Skeletal muscle cell (primary cell): ENCODE measurements at regions not wholly inside any gene's neighbourhood (a gene's known extent, or its start where the extent isn't known, plus 50 kb on each side); places are given as distances from the start of the nearest gene placed in this dataset.

Source experiments
- DNase-seq: peaks from one replicate; pipeline ENCODE4 v3.0.0-alpha.2; 2010; ENCODE audit warnings: low read depth
- H3K4me3 ChIP-seq: 2 replicates; pipeline ENCODE4 v1.5.1; 2011; ENCODE audit warnings: low read depth, mild to moderate bottlenecking, control low read depth, low read length, moderate library complexity

DNA sequence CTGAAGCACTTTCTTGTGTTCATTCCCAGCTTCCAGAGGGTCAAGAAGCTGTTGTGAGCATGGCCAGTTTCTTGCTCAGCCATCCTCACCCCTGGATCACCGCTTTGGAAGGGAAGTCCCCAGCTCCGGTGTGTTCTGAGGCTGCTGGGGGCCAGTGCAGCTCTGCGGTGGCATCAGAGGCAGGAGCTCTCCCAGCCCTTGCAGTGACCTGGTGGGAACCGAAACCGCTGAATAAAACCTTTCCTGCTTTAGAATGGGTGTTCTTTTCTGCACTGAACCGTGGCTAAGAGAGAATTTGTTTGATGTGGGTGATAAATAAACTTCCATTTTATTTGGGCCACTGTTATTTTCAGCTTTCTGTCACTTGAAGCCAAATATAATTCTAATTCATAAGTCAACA, 450.9 kb upstream of the VSTM2A start:
- no peak overlapping the region for H3K4me3 ChIP-seq

GRCh38 chr7:54097886-54098285, 444.3 kb upstream of the VSTM2A start:
- no peak overlapping the region for H3K4me3 ChIP-seq
- no peak for DNase-seq

More for the DNA sequence above, 450.9 kb upstream of the VSTM2A start:
- DNase-seq = no peak

DNA sequence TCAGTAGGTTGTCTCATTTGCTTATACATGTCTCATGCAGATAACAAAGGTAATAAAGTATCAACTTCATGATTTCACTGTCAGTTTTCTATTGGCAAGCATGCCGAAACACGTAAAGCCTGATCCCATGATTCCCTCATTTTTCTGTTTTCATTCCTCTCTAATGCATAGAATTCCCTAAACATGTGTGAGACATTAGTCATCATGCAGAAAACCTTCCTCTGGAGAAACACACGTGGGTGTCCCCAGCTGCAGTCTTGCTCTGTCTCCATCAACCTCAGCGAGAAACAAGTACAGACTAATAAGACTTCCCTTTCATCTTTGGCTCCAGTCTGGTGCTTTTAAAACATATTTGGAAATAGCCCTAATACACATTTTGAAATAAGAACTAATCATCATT, 432.7 kb upstream of the VSTM2A start:
- DNase-seq = no peak
- no peak overlapping the region for H3K4me3 ChIP-seq

GRCh38 chr7:54111814-54112511, 430.2 kb upstream of the VSTM2A start:
- H3K4me3 ChIP-seq = no peak overlapping the region

GRCh38 chr7:54112567-54112966, 429.6 kb upstream of the VSTM2A start:
- no peak for DNase-seq
- no peak overlapping the region for H3K4me3 ChIP-seq

More at GRCh38 chr7:54111814-54112511, 430.2 kb upstream of the VSTM2A start:
- DNase-seq = no peak

DNA sequence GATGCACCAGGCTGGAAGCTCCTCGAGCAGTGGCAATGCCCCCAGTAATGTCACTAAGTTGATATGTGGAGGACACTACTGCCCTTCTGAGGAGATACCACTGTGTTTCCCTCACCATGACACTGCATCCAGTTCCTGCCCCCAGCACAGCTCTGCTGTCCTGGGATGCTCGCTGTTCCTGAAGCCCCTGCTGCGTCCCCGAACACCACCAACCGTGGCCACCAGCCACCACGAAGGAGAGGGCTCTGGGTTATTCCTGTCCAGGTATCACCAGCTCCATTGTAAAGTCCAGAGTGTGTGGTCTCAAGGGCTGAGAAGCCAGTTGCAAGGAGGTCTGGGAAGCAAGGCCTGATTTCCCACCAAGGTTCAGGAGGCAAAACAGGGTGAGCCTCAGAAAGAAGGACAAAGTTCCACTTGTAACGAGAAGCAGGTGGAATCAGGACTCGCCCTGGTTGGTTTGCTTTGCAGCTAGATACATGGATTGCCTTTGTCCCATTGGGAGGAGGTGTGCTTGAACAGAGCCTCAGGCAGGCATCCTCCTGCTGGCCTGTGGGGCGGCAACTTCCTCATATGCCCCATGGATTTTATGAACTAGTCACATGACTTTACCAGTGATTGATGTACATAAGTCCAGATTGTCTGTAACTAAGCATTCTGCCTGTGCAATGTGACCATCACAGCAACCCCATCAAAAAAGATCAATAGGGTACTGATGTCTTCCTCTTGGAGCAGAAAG, 427.0 kb upstream of the VSTM2A start:
- no peak for DNase-seq
- H3K4me3 ChIP-seq = no peak overlapping the region

DNA sequence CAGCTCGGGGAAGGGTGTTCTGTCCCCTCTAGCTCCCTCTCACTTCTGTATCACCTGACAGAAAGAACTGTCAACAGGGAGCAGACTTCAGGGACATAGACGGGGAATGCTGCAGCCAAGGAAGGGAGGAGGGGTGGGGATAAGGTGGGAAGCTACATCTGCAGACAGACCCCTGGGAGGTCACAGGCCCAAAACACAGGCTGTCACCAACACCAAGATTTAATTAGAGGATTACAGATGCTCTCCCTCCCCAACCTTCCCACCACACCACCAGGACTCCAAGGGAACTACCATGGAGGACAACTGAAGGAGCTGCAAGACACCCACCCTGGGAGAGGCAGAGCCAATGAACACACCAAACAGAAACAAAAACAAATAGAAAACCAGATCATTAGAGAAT, 425.2 kb upstream of the VSTM2A start:
- DNase-seq = no peak

GRCh38 chr7:54129035-54129434, 413.1 kb upstream of the VSTM2A start:
- H3K4me3 ChIP-seq = no peak overlapping the region
- no peak for DNase-seq

More for the DNA sequence above, 425.2 kb upstream of the VSTM2A start:
- H3K4me3 ChIP-seq = no peak overlapping the region

- H3K4me3 ChIP-seq = no peak overlapping the region
- DNase-seq = no peak
Measured at GRCh38 chr7:54141576-54141975, 400.6 kb upstream of the VSTM2A start.

DNA sequence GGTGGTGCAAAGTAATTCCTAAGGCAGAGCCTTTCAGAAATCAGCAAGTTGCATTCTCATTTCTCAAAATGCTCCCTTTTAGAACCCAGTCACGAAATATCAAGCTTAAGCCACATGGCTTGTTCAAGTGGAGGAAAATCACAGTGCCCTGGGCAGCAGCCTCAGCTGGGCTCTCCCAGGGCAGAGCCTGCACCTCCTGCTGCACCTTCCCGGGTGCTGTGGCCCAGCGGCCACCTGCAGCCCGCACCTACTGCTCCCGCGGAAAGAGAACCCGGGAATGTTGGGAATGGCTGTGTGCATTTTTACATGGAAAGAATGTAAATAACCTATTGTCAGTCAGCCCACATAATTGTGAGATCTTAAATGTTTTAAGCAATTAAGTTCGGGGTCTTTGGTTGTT, 396.5 kb upstream of the VSTM2A start:
- DNase-seq = no peak
- H3K4me3 ChIP-seq = no peak overlapping the region

DNA sequence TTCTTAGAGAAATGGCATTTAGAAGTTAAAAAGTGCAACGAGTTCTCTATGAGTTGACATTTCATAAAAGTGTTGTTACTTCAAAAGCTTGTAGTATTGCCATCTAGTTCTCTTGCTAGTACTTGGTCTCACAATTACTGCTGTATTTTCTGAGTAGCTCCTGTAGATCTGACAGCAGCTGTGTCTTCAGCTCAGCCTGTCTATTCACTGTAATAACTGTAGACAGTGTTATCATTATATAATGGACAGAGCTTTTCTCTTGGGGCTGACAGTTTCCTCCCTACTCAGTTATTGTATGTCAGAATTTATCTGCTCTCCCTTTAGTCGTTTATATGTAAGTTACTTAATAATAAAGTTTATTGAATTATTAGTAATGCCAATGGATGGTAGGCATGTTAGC, 388.7 kb upstream of the VSTM2A start:
- DNase-seq = no peak

DNA sequence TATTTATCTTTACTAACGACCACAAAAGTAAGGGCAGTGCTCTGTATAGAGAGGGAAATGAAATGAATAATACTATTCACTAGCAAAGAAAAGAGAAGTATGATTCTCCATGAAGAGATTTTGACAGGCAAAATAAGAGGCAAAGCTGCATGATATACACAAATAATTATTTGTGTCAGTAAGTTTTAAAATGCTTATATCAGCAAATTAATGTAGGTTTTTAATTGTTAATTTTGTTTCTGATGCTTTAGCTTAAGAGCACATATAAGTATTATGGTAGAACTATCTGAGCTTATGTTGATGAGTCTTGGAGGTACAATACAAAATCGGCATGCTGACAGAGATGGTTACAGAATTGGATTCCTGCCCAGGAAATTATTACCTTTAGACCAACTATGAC, 383.1 kb upstream of the VSTM2A start:
- DNase-seq = no peak
- no peak overlapping the region for H3K4me3 ChIP-seq

More for the DNA sequence above, 388.7 kb upstream of the VSTM2A start:
- H3K4me3 ChIP-seq = no peak overlapping the region

DNA sequence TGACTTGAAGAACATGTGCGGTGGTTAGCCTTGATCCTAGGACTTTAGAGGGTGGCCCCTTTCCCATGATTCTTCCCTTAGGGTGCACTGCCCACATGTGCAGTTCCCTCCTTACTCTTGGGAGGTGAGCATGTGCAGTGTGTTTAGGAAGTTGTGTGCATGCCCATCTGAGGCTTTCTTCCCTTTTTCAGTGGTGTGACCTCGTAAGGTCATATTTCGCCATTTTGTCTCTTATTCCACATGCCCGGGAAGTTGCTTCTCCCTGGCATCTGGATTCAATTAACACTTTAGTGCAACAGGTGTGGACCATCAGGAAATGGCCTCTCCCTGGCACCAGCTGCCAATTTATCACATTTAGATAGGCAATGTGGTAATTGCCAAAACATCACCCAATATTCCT, 380.6 kb upstream of the VSTM2A start:
- no peak for DNase-seq

GRCh38 chr7:54166419-54166818, 375.8 kb upstream of the VSTM2A start:
- DNase-seq = no peak

More for the DNA sequence above, 380.6 kb upstream of the VSTM2A start:
- no peak overlapping the region for H3K4me3 ChIP-seq

DNA sequence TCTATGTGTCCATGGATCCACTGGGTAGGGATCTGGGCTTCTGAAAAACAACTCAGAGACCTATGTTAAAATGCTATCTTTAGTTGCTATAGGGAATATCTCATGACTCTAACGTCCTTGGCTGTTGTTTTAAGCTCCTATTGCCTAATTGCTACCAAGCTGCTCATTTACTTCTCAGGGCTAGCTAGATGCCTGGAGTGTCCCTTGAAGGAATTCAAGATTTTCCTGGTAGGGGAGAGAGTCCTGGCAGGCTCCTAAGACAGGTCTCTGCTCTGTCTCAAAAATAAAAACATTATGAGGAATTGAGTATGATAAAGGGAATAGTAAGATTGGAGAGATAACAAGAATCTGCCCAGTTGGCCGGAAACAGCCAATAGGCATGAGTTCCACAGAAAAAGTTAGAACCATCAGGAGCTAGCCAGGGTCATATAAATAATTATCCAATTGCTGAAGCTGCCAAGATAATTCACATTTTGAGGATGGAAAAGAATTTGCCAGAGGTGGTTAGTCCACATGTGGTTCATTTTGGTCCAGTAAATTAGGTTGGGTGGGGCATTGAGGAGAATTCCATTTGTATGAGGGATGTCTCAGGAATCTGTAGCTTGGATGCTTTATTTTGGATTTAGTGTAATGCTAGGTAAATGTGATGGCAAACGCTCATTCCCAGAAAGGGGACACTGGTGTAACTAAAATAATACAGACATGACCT, 362.7 kb upstream of the VSTM2A start:
- H3K4me3 ChIP-seq = no peak overlapping the region
- DNase-seq = no peak

More at GRCh38 chr7:54166419-54166818, 375.8 kb upstream of the VSTM2A start:
- H3K4me3 ChIP-seq = no peak overlapping the region

- DNase-seq = no peak
- H3K4me3 ChIP-seq = no peak overlapping the region
Measured at GRCh38 chr7:54180796-54181195, 361.4 kb upstream of the VSTM2A start.

- DNase-seq = no peak
Measured at GRCh38 chr7:54183055-54183454, 359.1 kb upstream of the VSTM2A start.

DNA sequence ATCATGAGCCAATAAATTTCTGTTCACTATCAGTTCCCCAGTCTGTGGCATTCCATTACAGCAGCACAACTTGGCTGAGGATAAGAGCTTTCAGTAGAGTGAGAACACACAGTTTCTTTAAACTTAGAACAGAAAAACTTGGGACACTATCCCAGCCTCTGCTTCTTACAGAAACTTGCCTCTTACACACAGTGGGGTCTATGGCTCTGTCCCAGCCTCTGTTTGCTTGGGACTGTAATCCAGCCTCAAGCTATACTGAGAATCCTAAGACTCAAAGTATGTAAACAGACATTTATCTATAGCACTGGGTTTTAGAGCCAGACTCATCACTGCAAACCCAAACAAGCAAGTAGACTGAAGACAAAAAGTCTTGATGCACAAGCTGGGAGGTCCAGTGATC, 355.8 kb upstream of the VSTM2A start:
- H3K4me3 ChIP-seq = no peak overlapping the region
- DNase-seq = no peak

More at GRCh38 chr7:54183055-54183454, 359.1 kb upstream of the VSTM2A start:
- no peak overlapping the region for H3K4me3 ChIP-seq

- no peak overlapping the region for H3K4me3 ChIP-seq
- no peak for DNase-seq
Measured at GRCh38 chr7:54187886-54188685, 354.1 kb upstream of the VSTM2A start.
